ENCODE measurements at regions not wholly inside any gene's neighbourhood (a gene's known extent, or its start where the extent isn't known, plus 50 kb on each side); places are given as distances from the start of the nearest gene placed in this dataset.

GRCh38 chr1:50279622-50280330, 143.5 kb downstream of the DMRTA2 start:
- WGBS = 31% methylated on average over 7 of the region's 7 CpGs
- DNase-seq (ENCODE audit: low read depth in 6 of 9, low spot score in 9 of 9) = peak in 4 of 9 donors; percentile 6 to 37 (median 17)
- H3K36me3 ChIP-seq (ENCODE audit: control insufficient read depth in 2 of 2, insufficient read depth in 2 of 2, low read length in 1 of 2) = no peaks in the 10 kb centered on the region
- no peak overlapping the region for H3K4me3 ChIP-seq (ENCODE audit: low read length in 2 of 2)
- no peaks in the 10 kb centered on the region for H3K4me1 ChIP-seq (ENCODE audit: control insufficient read depth in 2 of 2, insufficient read depth in 2 of 2, low read length in 2 of 2)
- H3K27ac ChIP-seq (ENCODE audit: low read depth in 1 of 2, low read length in 1 of 2) = no peak overlapping the region
- no peaks in the 10 kb centered on the region for H3K9me3 ChIP-seq (ENCODE audit: control insufficient read depth in 2 of 2, insufficient read depth in 1 of 2, low read length in 1 of 2)
- H3K27me3 ChIP-seq (ENCODE audit: control insufficient read depth in 2 of 2, insufficient read depth in 1 of 2, low read length in 1 of 2) = peaks cover 0 to 2% of the 10 kb centered on the region in 2 donors

GRCh38 chr1:50278961-50279360, 144.3 kb downstream of the DMRTA2 start:
- no peaks in the 10 kb centered on the region for H3K4me1 ChIP-seq (ENCODE audit: control insufficient read depth in 2 of 2, insufficient read depth in 2 of 2, low read length in 2 of 2)
- 49% methylated on average over 3 of the region's 3 CpGs for WGBS
- H3K27me3 ChIP-seq (ENCODE audit: control insufficient read depth in 2 of 2, insufficient read depth in 1 of 2, low read length in 1 of 2) = peaks cover 0 to 2% of the 10 kb centered on the region in 2 donors
- no peak overlapping the region for H3K27ac ChIP-seq (ENCODE audit: low read depth in 1 of 2, low read length in 1 of 2)
- H3K36me3 ChIP-seq (ENCODE audit: control insufficient read depth in 2 of 2, insufficient read depth in 2 of 2, low read length in 1 of 2) = no peaks in the 10 kb centered on the region
- H3K9me3 ChIP-seq (ENCODE audit: control insufficient read depth in 2 of 2, insufficient read depth in 1 of 2, low read length in 1 of 2) = no peaks in the 10 kb centered on the region
- no peak overlapping the region for H3K4me3 ChIP-seq (ENCODE audit: low read length in 2 of 2)
- DNase-seq (ENCODE audit: low read depth in 6 of 9, low spot score in 9 of 9) = no peak

GRCh38 chr1:50278410-50278809, 144.8 kb downstream of the DMRTA2 start:
- no peak overlapping the region for H3K4me3 ChIP-seq (ENCODE audit: low read length in 2 of 2)
- 29% methylated on average over 7 of the region's 7 CpGs for WGBS

DNA sequence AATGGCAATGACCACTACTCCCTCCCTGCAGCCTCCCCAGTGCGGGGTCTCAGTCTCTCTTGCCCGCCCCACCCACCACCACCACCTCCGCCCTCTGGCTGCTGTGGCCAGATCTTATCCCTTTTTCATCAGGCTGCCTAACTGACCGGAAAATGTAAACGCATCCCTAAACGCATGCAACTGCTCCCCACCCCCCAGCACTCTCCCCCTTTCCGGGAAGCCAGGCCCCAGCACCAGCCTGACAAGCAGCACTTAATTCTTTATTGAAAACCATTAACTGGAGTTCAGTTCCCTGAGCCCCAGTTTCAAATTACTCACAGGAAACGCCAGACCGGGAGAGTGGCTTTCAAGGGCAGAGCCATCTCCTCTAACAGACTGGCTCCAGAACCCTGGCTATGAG, 147.7 kb downstream of the DMRTA2 start:
- no peak for DNase-seq (ENCODE audit: low read depth in 6 of 9, low spot score in 9 of 9)
- no peaks in the 10 kb centered on the region for H3K4me1 ChIP-seq (ENCODE audit: control insufficient read depth in 2 of 2, insufficient read depth in 2 of 2, low read length in 2 of 2)
- WGBS = 38% methylated on average over 9 of the region's 9 CpGs
- no peak overlapping the region for H3K27ac ChIP-seq (ENCODE audit: low read depth in 1 of 2, low read length in 1 of 2)
- no peaks in the 10 kb centered on the region for H3K36me3 ChIP-seq (ENCODE audit: control insufficient read depth in 2 of 2, insufficient read depth in 2 of 2, low read length in 1 of 2)
- H3K9me3 ChIP-seq (ENCODE audit: control insufficient read depth in 2 of 2, insufficient read depth in 1 of 2, low read length in 1 of 2) = no peaks in the 10 kb centered on the region
- no peak overlapping the region for H3K4me3 ChIP-seq (ENCODE audit: low read length in 2 of 2)
- H3K27me3 ChIP-seq (ENCODE audit: control insufficient read depth in 2 of 2, insufficient read depth in 1 of 2, low read length in 1 of 2) = peaks cover 0 to 2% of the 10 kb centered on the region in 2 donors

More at GRCh38 chr1:50278410-50278809, 144.8 kb downstream of the DMRTA2 start:
- DNase-seq (ENCODE audit: low read depth in 6 of 9, low spot score in 9 of 9) = no peak
- Histone ChIP-seq H3K27me3 (ENCODE audit: control insufficient read depth in 2 of 2, insufficient read depth in 1 of 2, low read length in 1 of 2) (peaks cover 0 to 2% of the 10 kb centered on the region in 2 donors), H3K4me1 (ENCODE audit: control insufficient read depth in 2 of 2, insufficient read depth in 2 of 2, low read length in 2 of 2) (no peaks in the 10 kb centered on the region), H3K36me3 (ENCODE audit: control insufficient read depth in 2 of 2, insufficient read depth in 2 of 2, low read length in 1 of 2) (no peaks in the 10 kb centered on the region), H3K9me3 (ENCODE audit: control insufficient read depth in 2 of 2, insufficient read depth in 1 of 2, low read length in 1 of 2) (no peaks in the 10 kb centered on the region), H3K27ac (ENCODE audit: low read depth in 1 of 2, low read length in 1 of 2) (no peak overlapping the region)

- no peaks in the 10 kb centered on the region for H3K4me1 ChIP-seq (ENCODE audit: control insufficient read depth in 2 of 2, insufficient read depth in 2 of 2, low read length in 2 of 2)
- no peak for DNase-seq (ENCODE audit: low read depth in 6 of 9, low spot score in 9 of 9)
Observed at GRCh38 chr1:50272912-50273311, 150.3 kb downstream of the DMRTA2 start.

DNA sequence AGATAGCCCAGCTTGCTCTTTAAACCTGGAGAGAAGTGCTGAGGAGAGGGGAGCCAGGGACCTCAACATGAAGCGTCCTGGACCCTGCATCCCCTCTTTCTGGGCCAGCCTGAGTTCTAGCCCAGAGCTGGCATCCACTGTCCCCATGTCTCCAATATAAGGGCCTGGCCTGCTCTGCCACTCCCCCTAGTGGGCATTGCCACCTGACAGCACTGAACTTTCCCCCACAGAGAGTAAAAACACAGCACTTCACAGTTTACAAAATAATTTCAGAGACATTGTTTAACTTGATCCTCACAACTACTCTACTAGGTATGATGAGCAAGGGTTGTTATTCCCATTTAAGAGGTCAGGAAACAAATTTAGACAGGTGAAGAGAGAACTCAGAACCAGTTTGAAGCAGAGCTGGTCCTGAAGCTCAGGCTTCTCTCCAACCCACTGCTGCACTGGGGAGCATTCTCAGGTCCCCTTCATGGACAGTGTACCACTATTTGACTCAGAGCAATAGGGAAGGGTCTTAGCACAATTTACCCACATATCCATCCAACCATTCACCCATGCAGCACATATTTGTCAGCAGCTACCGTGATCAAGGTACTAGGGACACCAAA, 151.2 kb downstream of the DMRTA2 start:
- WGBS = 74% methylated on average over 2 of the region's 2 CpGs
- H3K4me3 ChIP-seq (ENCODE audit: low read length in 2 of 2) = no peak overlapping the region
- no peak overlapping the region for H3K27ac ChIP-seq (ENCODE audit: low read depth in 1 of 2, low read length in 1 of 2)
- no peaks in the 10 kb centered on the region for H3K4me1 ChIP-seq (ENCODE audit: control insufficient read depth in 2 of 2, insufficient read depth in 2 of 2, low read length in 2 of 2)
- no peaks in the 10 kb centered on the region for H3K36me3 ChIP-seq (ENCODE audit: control insufficient read depth in 2 of 2, insufficient read depth in 2 of 2, low read length in 1 of 2)
- no peaks in the 10 kb centered on the region for H3K9me3 ChIP-seq (ENCODE audit: control insufficient read depth in 2 of 2, insufficient read depth in 1 of 2, low read length in 1 of 2)
- no peaks in the 10 kb centered on the region for H3K27me3 ChIP-seq (ENCODE audit: control insufficient read depth in 2 of 2, insufficient read depth in 1 of 2, low read length in 1 of 2)
- peak in 5 of 9 donors; percentile 1 to 29 (median 14) for DNase-seq (ENCODE audit: low read depth in 6 of 9, low spot score in 9 of 9)

More at GRCh38 chr1:50272912-50273311, 150.3 kb downstream of the DMRTA2 start:
- Histone ChIP-seq H3K27me3 (ENCODE audit: control insufficient read depth in 2 of 2, insufficient read depth in 1 of 2, low read length in 1 of 2) (no peaks in the 10 kb centered on the region), H3K27ac (ENCODE audit: low read depth in 1 of 2, low read length in 1 of 2) (no peak overlapping the region), H3K9me3 (ENCODE audit: control insufficient read depth in 2 of 2, insufficient read depth in 1 of 2, low read length in 1 of 2) (no peaks in the 10 kb centered on the region), H3K4me3 (ENCODE audit: low read length in 2 of 2) (no peak overlapping the region), H3K36me3 (ENCODE audit: control insufficient read depth in 2 of 2, insufficient read depth in 2 of 2, low read length in 1 of 2) (no peaks in the 10 kb centered on the region)

- Histone ChIP-seq H3K4me3 (ENCODE audit: low read length in 2 of 2) (no peak overlapping the region), H3K27ac (ENCODE audit: low read depth in 1 of 2, low read length in 1 of 2) (no peak overlapping the region), H3K9me3 (ENCODE audit: control insufficient read depth in 2 of 2, insufficient read depth in 1 of 2, low read length in 1 of 2) (no peaks in the 10 kb centered on the region), H3K4me1 (ENCODE audit: control insufficient read depth in 2 of 2, insufficient read depth in 2 of 2, low read length in 2 of 2) (no peaks in the 10 kb centered on the region), H3K36me3 (ENCODE audit: control insufficient read depth in 2 of 2, insufficient read depth in 2 of 2, low read length in 1 of 2) (no peaks in the 10 kb centered on the region), H3K27me3 (ENCODE audit: control insufficient read depth in 2 of 2, insufficient read depth in 1 of 2, low read length in 1 of 2) (no peaks in the 10 kb centered on the region)
- WGBS = 94% methylated on average over 2 of the region's 2 CpGs
- DNase-seq (ENCODE audit: low read depth in 6 of 9, low spot score in 9 of 9) = no peak
Observed at GRCh38 chr1:50271337-50271736, 151.9 kb downstream of the DMRTA2 start.

- no peaks in the 10 kb centered on the region for H3K36me3 ChIP-seq (ENCODE audit: control insufficient read depth in 2 of 2, insufficient read depth in 2 of 2, low read length in 1 of 2)
- DNase-seq (ENCODE audit: low read depth in 6 of 9, low spot score in 9 of 9) = no peak
- no peaks in the 10 kb centered on the region for H3K9me3 ChIP-seq (ENCODE audit: control insufficient read depth in 2 of 2, insufficient read depth in 1 of 2, low read length in 1 of 2)
- H3K27ac ChIP-seq (ENCODE audit: low read depth in 1 of 2, low read length in 1 of 2) = no peak overlapping the region
- H3K4me1 ChIP-seq (ENCODE audit: control insufficient read depth in 2 of 2, insufficient read depth in 2 of 2, low read length in 2 of 2) = no peaks in the 10 kb centered on the region
- no peaks in the 10 kb centered on the region for H3K27me3 ChIP-seq (ENCODE audit: control insufficient read depth in 2 of 2, insufficient read depth in 1 of 2, low read length in 1 of 2)
- no peak overlapping the region for H3K4me3 ChIP-seq (ENCODE audit: low read length in 2 of 2)
- 89% methylated on average over 3 of the region's 3 CpGs for WGBS
Observed at GRCh38 chr1:50270926-50271325, 152.3 kb downstream of the DMRTA2 start.

GRCh38 chr1:50268049-50268448, 155.2 kb downstream of the DMRTA2 start:
- H3K36me3 ChIP-seq (ENCODE audit: control insufficient read depth in 2 of 2, insufficient read depth in 2 of 2, low read length in 1 of 2) = no peaks in the 10 kb centered on the region
- H3K27me3 ChIP-seq (ENCODE audit: control insufficient read depth in 2 of 2, insufficient read depth in 1 of 2, low read length in 1 of 2) = no peaks in the 10 kb centered on the region
- 63% methylated on average over 7 of the region's 7 CpGs for WGBS
- no peaks in the 10 kb centered on the region for H3K9me3 ChIP-seq (ENCODE audit: control insufficient read depth in 2 of 2, insufficient read depth in 1 of 2, low read length in 1 of 2)
- H3K4me3 ChIP-seq (ENCODE audit: low read length in 2 of 2) = no peak overlapping the region
- no peak overlapping the region for H3K27ac ChIP-seq (ENCODE audit: low read depth in 1 of 2, low read length in 1 of 2)
- no peaks in the 10 kb centered on the region for H3K4me1 ChIP-seq (ENCODE audit: control insufficient read depth in 2 of 2, insufficient read depth in 2 of 2, low read length in 2 of 2)
- DNase-seq (ENCODE audit: low read depth in 6 of 9, low spot score in 9 of 9) = peak in 5 of 9 donors; percentile 3 to 46 (median 10)
